ENCODE measurements at regions not wholly inside any gene's neighbourhood (a gene's known extent, or its start where the extent isn't known, plus 50 kb on each side); places are given as distances from the start of the nearest gene placed in this dataset.
A peak's percentile ranks its signal among the peaks of the same experiment; 100 is the strongest.

DNA sequence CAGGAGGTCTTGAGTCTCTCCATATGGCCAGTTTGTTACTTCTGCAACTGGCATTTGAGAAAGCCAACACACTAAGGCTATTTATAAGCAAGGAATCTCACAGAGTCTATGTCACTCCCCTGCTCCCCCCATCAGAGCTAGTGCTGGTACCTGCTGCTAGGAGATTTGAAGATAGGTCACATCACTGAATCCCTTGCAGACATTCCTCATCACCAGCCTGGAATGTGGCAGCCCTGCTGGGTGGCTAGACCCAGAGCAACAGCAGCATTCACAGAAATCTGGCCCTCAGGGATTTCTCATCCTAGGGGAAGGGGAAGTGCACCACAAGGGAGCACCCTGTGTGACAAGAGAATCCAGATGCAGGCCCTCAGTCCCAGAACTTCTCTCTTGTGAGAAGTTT, 672.1 kb downstream of the HACE1 start:
- H3K4me1 ChIP-seq (replicated peaks in 1 of 4; ENCODE audit: control insufficient read depth in 3 of 4, insufficient read depth in 4 of 4, low read length in 3 of 4) = no peaks in the 10 kb centered on the region
- no peak overlapping the region for H2AK5ac ChIP-seq (ENCODE audit: low read depth, low read length)
- no peaks in the 10 kb centered on the region for H3K79me2 ChIP-seq (ENCODE audit: control insufficient read depth in 1 of 2, insufficient read depth in 2 of 2, low read length in 2 of 2)
- FAIRE-seq = no peak
- no peak overlapping the region for H2BK120ac ChIP-seq (replicated peaks; ENCODE audit: low read depth, low read length)
- H2BK12ac ChIP-seq (ENCODE audit: low read depth, low read length) = no peak overlapping the region
- H3K23ac ChIP-seq (ENCODE audit: insufficient read length) = no peak overlapping the region
- H3K9me3 ChIP-seq (ENCODE audit: insufficient read depth in 2 of 2, low read depth in 1 of 2, low read length in 1 of 2) = no peaks in the 10 kb centered on the region
- no peak overlapping the region for H2BK15ac ChIP-seq (ENCODE audit: low read length)
- no peaks in the 10 kb centered on the region for H3K23me2 ChIP-seq (ENCODE audit: low read depth, low read length)
- H3K4me3 ChIP-seq (ENCODE audit: extremely low read depth in 1 of 4, insufficient read depth in 2 of 4, low read depth in 3 of 4, low read length in 4 of 4) = no peak overlapping the region
- no peak overlapping the region for H4K5ac ChIP-seq (ENCODE audit: insufficient read length, low read depth, low read length)
- no peak overlapping the region for H2BK20ac ChIP-seq (ENCODE audit: low read length)
- POLR2A ChIA-PET (ENCODE audit: partially characterized antibody) = interaction anchor here (0.6 kb wide), 1 partner anchor 211 kb away, joined by 4 read pairs; no protein-coding TSS in a partner anchor
- DNase-seq (ENCODE audit: low read depth in 1 of 2, low spot score in 2 of 2) = no peak
- no peak overlapping the region for H4K91ac ChIP-seq (replicated peaks; ENCODE audit: insufficient read length, low read length)
- no peak overlapping the region for H3K9ac ChIP-seq (replicated peaks in 1 of 4; ENCODE audit: extremely low read depth in 1 of 4, low read depth in 3 of 4, low read length in 3 of 4)
- H3K18ac ChIP-seq (ENCODE audit: extremely low read depth, low read length) = no peak overlapping the region
- no peaks in the 10 kb centered on the region for H3K79me1 ChIP-seq (ENCODE audit: low read depth, low read length)
- H3K56ac ChIP-seq (replicated peaks; ENCODE audit: insufficient read length, low read depth, low read length) = no peak overlapping the region
- H2AFZ ChIP-seq (ENCODE audit: low read length) = no peak overlapping the region
- no peaks in the 10 kb centered on the region for H4K20me1 ChIP-seq (replicated peaks in 1 of 2; ENCODE audit: control insufficient read depth in 1 of 2, insufficient read depth in 2 of 2, low read length in 2 of 2)
- H3K4ac ChIP-seq (replicated peaks; ENCODE audit: insufficient read length, low read depth, low read length) = no peak overlapping the region
- H2BK5ac ChIP-seq (ENCODE audit: low read depth, low read length) = no peak overlapping the region
- TF ChIP-seq BACH1 (IDR thresholded peaks at IDR 0.05; ENCODE audit: low read length) (no peak), TEAD4 (IDR thresholded peaks at IDR 0.05; ENCODE audit: low read depth, low read length) (peak; percentile 79)
- no peak overlapping the region for H3K14ac ChIP-seq (ENCODE audit: insufficient read length)
- CTCF ChIA-PET (ENCODE audit: partially characterized antibody) = interaction anchor here (1.0 to 1.5 kb wide), 3 partner anchors 9 to 138 kb away, joined by 3 to 5 read pairs (median 5); no protein-coding TSS in a partner anchor
- no peak overlapping the region for H4K8ac ChIP-seq (ENCODE audit: extremely low read depth, insufficient read depth, low read length)
- H3K27me3 ChIP-seq (replicated peaks in 1 of 4; ENCODE audit: control insufficient read depth in 3 of 4, extremely low read depth in 1 of 4, insufficient read depth in 3 of 4, low read length in 3 of 4) = no peaks in the 10 kb centered on the region
- no peaks in the 10 kb centered on the region for H3K36me3 ChIP-seq (ENCODE audit: control insufficient read depth in 2 of 4, insufficient read depth in 4 of 4, low read length in 3 of 4)
- no peak overlapping the region for H3K27ac ChIP-seq (ENCODE audit: low read depth, low read length)
- no peak overlapping the region for H3K4me2 ChIP-seq (ENCODE audit: insufficient read depth in 1 of 2, low read depth in 2 of 2, low read length in 2 of 2)

Measured in H1 (cell line).